Renal pelvis (tissue), 1 donor: ENCODE measurements at regions not wholly inside any gene's neighbourhood (a gene's known extent, or its start where the extent isn't known, plus 50 kb on each side); places are given as distances from the start of the nearest gene placed in this dataset.
"Not testable (repeated sequence)": the region's sequence is repeated elsewhere in the genome, so short reads cannot be mapped to it uniquely, and the experiment has no call there.

Experiments used
- DNase-seq: peaks from one replicate; pipeline ENCODE4 v3.0.0-alpha.2; 2013

DNA sequence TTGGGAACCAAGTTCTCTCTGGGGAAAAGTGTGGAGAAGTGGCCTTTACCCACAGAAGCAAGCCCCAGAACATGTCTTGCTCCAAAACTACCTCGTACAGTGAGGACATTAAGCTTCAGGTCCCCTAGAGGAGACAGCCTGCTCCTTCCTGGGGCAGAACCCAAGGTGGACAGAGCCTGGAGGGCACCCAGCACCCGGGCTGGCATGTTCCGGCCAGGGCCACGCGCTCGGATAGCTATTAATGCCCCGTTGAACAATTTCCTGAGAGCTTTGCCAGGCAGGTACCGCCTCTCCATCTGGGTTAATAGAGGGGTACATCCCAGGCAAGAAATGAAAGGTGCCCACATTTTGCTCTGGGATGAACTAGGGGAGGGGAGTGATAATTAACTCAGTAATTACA lies 169.0 kb upstream of the GRK3 start:
- no peak for DNase-seq

DNA sequence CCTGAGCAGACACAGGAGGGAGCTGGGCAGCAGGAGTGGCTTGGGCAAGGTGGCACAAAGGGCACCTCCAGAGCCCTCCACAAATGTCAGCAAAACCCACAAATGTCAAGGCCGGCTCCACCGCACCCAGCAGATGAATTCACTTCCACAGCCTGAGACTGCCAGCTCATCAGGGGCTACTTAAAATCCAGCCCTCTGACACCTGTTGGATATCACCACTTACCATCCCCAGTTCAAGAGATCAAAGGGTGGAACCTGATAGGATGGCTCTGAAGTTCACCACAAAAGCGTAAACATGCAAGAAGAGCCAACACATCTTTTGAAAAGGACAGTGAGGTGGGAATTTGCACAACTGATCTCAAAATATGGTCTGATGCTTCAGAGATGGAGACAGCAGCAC lies 168.6 kb upstream of the GRK3 start:
- no peak for DNase-seq

GRCh38 chr22:25396615-25397200 lies 167.8 kb upstream of the GRK3 start:
- DNase-seq = no peak

- no peak for DNase-seq
Measured at GRCh38 chr22:25397616-25398015, 166.9 kb upstream of the GRK3 start.

DNA sequence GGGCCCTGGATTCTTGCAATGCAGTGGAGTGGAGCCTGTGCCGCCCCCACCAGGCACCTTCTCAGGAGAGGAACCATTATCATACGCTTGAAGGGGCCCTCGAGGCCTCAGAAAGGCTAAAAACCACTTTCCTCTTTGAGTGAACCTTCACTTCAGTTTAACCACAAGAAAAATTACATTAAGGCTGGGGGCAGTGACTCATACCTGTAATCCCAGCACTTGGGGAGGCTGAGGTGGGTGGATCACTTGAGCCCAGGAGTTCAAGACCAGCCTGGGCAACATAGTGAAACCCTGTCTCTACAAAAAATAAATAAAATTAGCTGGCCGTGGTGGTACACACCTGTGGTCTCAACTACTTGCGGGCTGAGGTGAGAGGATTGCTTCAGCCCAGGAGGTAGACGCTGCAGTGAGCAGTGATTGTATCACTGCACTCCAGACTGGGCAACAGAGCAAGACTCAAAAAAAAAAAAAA lies 165.8 kb upstream of the GRK3 start:
- not testable (repeated sequence) for DNase-seq

- no peak for DNase-seq
Measured at GRCh38 chr22:25399649-25400151, 164.8 kb upstream of the GRK3 start.

GRCh38 chr22:25402160-25402500 lies 162.3 kb upstream of the GRK3 start:
- no peak for DNase-seq

DNA sequence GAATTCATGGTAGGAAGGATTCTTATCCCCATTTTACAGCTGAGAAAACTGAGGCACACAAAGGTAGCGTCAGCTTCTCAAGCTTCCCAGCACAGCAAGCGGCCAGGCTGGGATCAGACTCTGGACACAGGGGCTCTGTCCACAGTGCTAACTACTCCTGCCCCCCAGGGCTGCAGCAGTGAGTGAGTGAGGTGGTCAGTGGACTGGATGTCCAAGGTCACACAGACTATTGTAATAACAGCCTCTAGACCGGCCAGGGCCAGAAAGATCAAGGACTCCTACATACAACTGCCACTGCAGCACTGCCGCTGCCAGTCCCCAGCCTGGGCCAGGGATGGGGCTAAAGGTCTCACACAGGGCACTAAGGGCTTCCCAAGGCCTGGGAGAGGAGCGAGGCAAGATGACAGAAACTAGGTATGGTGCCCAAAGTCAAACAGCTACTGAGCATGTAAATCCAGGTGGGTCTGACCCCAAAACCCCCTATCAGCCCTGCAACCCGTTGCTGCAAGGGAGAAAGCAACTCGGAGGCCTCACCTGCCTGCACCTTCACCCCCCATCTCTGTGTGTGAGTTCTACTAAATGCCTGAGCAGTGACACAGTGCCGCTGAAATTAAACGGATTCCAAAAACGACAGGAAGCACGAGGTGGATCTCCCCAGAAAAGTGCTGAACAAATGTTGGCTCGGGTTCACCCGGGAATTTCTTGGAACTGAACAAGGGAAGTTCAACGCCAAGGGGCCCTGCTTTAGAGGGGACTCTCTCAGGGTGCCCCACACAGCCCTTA lies 161.8 kb upstream of the GRK3 start:
- no peak for DNase-seq

DNA sequence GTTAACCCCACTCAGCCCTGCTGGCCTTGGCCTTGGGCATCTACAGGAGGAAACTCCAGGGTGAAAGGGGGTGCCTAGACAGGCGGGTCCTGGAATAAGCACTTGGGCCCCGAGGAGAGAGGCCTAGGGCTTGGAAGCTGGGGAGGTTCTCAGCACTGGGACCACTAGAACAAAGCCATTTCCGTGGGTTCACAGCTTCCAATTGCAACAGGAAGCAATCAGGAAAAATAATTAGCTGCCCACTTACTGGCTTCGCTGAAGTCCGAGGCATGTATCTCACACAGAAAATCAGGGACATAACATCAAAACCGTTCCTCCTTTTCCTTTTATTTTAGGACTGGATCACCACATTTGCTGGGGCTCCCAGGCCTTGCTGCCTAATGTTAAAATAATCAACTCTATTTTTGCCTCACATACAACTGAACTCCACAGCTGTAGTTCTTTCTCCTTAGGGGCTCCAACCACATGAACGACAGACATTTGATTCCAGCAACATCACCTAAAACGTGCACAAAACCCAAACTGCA lies 161.1 kb upstream of the GRK3 start:
- DNase-seq = no peak

GRCh38 chr22:25403811-25404471 lies 160.5 kb upstream of the GRK3 start:
- no peak for DNase-seq

DNA sequence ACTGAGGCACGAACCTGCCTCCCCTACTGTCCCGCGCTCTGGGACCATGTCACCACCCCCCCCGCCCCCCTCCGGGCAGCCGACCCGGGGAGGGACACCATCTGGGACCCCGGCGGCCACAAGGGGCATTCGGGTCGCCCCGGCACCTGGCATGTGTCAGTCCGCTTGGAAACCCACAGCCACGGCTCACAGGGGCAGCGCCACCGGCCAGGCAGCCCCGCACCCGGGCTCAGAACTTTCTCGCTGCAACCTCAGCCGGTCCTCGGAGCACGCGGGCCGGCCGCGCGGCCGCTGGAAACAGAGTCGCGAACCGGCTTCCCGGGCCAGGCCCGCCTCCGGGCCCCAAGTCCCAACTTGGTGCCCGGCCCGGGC lies 159.9 kb upstream of the GRK3 start:
- no peak for DNase-seq

GRCh38 chr22:25404928-25405816 lies 159.3 kb upstream of the GRK3 start:
- DNase-seq = no peak

- no peak for DNase-seq
Measured at GRCh38 chr22:25405841-25406509, 158.5 kb upstream of the GRK3 start.

- DNase-seq = no peak
Measured at GRCh38 chr22:25406510-25407210, 157.8 kb upstream of the GRK3 start.

DNA sequence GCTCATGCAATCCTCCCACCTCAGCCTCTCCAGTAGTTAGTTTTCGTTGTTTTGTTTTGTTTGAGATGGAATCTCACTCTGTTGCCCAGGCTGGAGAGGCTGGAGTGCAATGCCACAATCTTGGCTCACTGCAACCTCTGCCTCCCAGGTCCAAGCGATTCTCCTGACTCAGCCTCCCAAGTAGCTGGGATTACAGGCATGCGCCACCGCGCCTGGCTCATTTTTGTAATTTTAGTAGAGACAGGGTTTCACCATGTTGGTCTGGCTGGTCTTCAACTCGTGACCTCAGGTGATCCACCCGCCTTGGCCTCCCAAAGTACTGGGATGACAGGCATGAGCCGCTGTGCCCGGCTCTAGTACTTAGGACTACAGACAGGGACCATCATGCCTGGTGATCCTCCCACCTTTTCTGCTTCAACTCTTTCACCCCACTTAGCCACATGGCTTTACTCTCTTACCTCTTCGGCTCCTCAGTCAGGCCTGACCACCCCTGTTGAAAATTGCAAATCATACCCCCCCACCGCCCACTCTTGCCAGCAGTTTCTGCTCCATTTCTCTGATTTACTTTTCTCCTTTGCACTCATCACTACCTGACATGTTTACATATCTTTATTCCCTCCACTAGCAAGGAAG lies 157.1 kb upstream of the GRK3 start:
- DNase-seq = no peak

- DNase-seq = no peak
Measured at GRCh38 chr22:25407859-25408229, 156.6 kb upstream of the GRK3 start.

DNA sequence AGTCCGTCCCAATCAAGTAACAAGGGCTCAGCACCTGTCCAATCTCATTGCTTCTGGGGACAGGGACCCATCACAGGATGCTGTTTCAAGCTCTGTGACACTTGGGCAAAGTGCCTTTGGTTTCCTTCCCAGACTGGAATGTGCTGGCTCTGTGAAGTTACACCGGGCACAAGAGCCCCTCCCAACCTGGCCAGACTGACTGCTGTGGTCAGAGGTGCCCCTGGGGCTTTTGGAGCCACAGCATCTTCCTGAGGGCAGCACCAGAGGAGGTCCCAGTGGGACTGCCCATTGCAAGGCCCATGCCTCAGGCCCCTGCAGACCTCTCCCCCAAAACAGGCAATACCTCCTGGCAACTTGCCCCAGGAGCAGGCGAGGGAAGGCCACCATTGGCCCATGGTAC lies 155.2 kb upstream of the GRK3 start:
- no peak for DNase-seq

- DNase-seq = no peak
Measured at GRCh38 chr22:25410849-25411248, 153.6 kb upstream of the GRK3 start.

- no peak for DNase-seq
Measured at GRCh38 chr22:25413620-25414019, 150.9 kb upstream of the GRK3 start.

- not testable (repeated sequence) for DNase-seq
Measured at GRCh38 chr22:25415731-25416130, 148.7 kb upstream of the GRK3 start.
